ENCODE measurements at regions not wholly inside any gene's neighbourhood (a gene's known extent, or its start where the extent isn't known, plus 50 kb on each side); places are given as distances from the start of the nearest gene placed in this dataset.
A peak's percentile ranks its signal among the peaks of the same experiment; 100 is the strongest.
"Not testable (repeated sequence)": the region's sequence is repeated elsewhere in the genome, so short reads cannot be mapped to it uniquely, and the experiment has no call there.

DNA sequence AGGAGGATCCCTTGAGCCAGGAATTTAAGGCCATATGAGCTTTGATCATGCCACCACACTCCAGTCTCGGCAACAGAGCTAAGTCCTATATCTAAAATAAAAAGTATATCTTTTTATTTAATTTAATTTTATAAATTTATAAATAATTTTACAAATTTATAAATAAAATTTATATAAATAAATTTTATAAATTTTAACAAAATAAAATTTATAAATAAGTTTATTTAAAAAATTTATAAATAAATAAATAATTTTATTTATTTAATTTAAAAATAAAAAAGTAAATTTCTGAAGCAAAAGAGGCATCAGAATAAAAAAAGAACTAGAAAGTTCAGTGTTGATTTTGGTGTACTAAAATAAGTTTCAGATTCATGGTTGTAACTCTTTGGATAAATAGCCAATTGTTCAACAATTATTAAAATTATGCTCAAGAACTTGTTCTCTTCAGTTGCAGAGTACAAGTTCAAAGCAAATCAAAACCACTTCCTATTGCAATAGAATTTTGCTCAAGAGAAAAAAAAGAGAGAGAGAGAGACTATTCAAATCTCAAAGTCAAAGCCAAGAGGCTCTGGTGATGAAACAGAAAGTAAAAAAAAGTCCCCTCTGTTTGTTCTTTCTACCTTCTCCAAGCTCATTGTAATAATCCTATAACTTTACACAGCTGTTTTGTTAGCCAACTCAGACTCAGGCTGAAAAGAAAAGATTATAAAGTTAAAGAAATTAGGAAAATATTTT is 547.5 kb upstream of the ADGRB3 start:
- FAIRE-seq, result peak; percentile 96
- no peak overlapping the region for H3K9ac ChIP-seq (ENCODE audit: low read length in 3 of 3)
- DNase-seq, result no peak
- no peaks in the 10 kb centered on the region for H3K27me3 ChIP-seq (ENCODE audit: control insufficient read depth, insufficient read depth, low read length)
- TF ChIP-seq, protein P1, sequence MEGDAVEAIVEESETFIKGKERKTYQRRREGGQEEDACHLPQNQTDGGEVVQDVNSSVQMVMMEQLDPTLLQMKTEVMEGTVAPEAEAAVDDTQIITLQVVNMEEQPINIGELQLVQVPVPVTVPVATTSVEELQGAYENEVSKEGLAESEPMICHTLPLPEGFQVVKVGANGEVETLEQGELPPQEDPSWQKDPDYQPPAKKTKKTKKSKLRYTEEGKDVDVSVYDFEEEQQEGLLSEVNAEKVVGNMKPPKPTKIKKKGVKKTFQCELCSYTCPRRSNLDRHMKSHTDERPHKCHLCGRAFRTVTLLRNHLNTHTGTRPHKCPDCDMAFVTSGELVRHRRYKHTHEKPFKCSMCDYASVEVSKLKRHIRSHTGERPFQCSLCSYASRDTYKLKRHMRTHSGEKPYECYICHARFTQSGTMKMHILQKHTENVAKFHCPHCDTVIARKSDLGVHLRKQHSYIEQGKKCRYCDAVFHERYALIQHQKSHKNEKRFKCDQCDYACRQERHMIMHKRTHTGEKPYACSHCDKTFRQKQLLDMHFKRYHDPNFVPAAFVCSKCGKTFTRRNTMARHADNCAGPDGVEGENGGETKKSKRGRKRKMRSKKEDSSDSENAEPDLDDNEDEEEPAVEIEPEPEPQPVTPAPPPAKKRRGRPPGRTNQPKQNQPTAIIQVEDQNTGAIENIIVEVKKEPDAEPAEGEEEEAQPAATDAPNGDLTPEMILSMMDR (IDR thresholded peaks at IDR 0.05; ENCODE audit: borderline replicate concordance, extremely low read depth, insufficient read depth), result no peak
- intact Hi-C loops (cut with DNase I), result no loop called here
- H3K4me3 ChIP-seq (ENCODE audit: low read length in 3 of 3), result no peak overlapping the region
- H3K9me3 ChIP-seq (ENCODE audit: control insufficient read depth in 2 of 3, insufficient read depth in 1 of 3, low read length in 3 of 3), result no peaks in the 10 kb centered on the region
- no peaks in the 10 kb centered on the region for H3K36me3 ChIP-seq (ENCODE audit: control insufficient read depth in 2 of 3, insufficient read depth in 3 of 3, low read length in 3 of 3)
- H3K27ac ChIP-seq (ENCODE audit: low read depth in 2 of 2, low read length in 2 of 2), result no peak overlapping the region
- no peaks in the 10 kb centered on the region for H3K4me1 ChIP-seq (ENCODE audit: control insufficient read depth in 2 of 3, insufficient read depth in 2 of 3, low read depth in 1 of 3, low read length in 3 of 3)

DNA sequence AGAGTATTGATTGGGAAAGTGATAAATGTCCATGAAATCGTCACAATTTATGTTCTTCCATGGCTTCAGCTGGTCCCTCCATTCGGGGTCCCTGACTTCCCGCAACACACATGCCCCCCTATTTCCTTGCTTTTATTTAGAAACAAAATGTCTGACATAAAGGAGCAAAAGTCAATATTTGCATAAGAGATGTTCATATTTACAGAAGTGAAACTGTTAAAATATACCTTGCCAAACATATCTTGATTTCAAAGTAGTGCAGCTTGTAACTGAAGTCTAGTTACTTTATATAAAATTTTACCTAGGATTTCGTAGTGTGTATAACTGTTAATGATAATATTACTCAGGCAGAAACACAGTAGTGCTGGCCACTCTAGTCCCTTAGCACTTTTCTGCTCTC is 548.9 kb upstream of the ADGRB3 start:
- H3K27ac ChIP-seq (ENCODE audit: low read depth in 2 of 2, low read length in 2 of 2), result no peak overlapping the region
- DNase-seq, result no peak
- H3K4me1 ChIP-seq (ENCODE audit: control insufficient read depth in 2 of 3, insufficient read depth in 2 of 3, low read depth in 1 of 3, low read length in 3 of 3), result no peaks in the 10 kb centered on the region
- no peak overlapping the region for H3K4me3 ChIP-seq (ENCODE audit: low read length in 3 of 3)
- TF ChIP-seq, protein P1 (IDR thresholded peaks at IDR 0.05; ENCODE audit: borderline replicate concordance, extremely low read depth, insufficient read depth), result no peak
- no peaks in the 10 kb centered on the region for H3K27me3 ChIP-seq (ENCODE audit: control insufficient read depth, insufficient read depth, low read length)
- intact Hi-C loops (cut with DNase I), result no loop called here
- no peak overlapping the region for H3K9ac ChIP-seq (ENCODE audit: low read length in 3 of 3)
- no peaks in the 10 kb centered on the region for H3K36me3 ChIP-seq (ENCODE audit: control insufficient read depth in 2 of 3, insufficient read depth in 3 of 3, low read length in 3 of 3)
- no peaks in the 10 kb centered on the region for H3K9me3 ChIP-seq (ENCODE audit: control insufficient read depth in 2 of 3, insufficient read depth in 1 of 3, low read length in 3 of 3)
- FAIRE-seq, result no peak

DNA sequence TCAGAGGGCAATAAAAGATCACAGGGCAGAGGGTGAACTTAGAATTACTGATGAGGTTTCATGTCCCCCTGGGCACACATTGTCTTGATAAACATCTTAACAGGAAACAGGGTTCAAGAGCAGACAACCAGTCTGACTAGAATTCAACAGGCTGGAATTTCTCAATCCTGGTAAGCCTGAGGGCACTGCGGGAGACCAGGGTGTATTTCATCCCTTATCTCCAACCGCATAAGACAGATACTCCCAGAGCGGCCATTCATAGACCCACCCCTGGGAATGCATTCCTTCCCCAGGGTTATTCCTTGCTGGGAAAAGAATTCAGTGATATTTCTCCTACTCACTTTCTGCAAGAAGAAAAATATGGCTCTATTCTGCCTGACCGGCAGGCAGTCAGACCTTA is 549.5 kb upstream of the ADGRB3 start:
- DNase-seq; H3K27ac ChIP-seq (ENCODE audit: low read depth in 2 of 2, low read length in 2 of 2); H3K4me3 ChIP-seq (ENCODE audit: low read length in 3 of 3); H3K9me3 ChIP-seq (ENCODE audit: control insufficient read depth in 2 of 3, insufficient read depth in 1 of 3, low read length in 3 of 3); intact Hi-C loops (cut with DNase I); H3K9ac ChIP-seq (ENCODE audit: low read length in 3 of 3); FAIRE-seq; H3K4me1 ChIP-seq (ENCODE audit: control insufficient read depth in 2 of 3, insufficient read depth in 2 of 3, low read depth in 1 of 3, low read length in 3 of 3); H3K36me3 ChIP-seq (ENCODE audit: control insufficient read depth in 2 of 3, insufficient read depth in 3 of 3, low read length in 3 of 3); H3K27me3 ChIP-seq (ENCODE audit: control insufficient read depth, insufficient read depth, low read length): not testable (repeated sequence)

DNA sequence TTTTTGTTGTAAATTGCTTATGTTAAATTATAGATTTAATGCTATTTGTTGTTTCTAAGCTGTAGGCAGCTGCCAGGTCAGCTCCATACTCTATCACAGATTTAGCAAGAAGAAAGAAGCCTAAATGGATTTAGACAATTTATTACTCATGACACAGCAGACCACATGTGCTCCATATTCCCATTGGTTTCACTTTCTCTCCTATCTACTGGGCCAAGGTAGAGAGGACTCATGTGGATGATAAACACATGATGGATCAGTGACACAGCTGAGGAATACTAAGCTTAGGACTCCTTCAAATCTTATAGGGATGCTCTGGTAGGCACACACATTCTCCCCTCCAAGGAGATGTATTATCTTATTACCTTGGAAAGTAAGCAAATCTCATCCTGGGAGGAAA is 553.0 kb upstream of the ADGRB3 start:
- no peak for DNase-seq
- no peak overlapping the region for H3K27ac ChIP-seq (ENCODE audit: low read depth in 2 of 2, low read length in 2 of 2)
- H3K36me3 ChIP-seq (ENCODE audit: control insufficient read depth in 2 of 3, insufficient read depth in 3 of 3, low read length in 3 of 3), result no peaks in the 10 kb centered on the region
- TF ChIP-seq, protein P1 (IDR thresholded peaks at IDR 0.05; ENCODE audit: borderline replicate concordance, extremely low read depth, insufficient read depth), result no peak
- FAIRE-seq, result no peak
- H3K9me3 ChIP-seq (ENCODE audit: control insufficient read depth in 2 of 3, insufficient read depth in 1 of 3, low read length in 3 of 3), result no peaks in the 10 kb centered on the region
- H3K4me3 ChIP-seq (ENCODE audit: low read length in 3 of 3), result no peak overlapping the region
- intact Hi-C loops (cut with DNase I), result no loop called here
- no peaks in the 10 kb centered on the region for H3K27me3 ChIP-seq (ENCODE audit: control insufficient read depth, insufficient read depth, low read length)
- H3K9ac ChIP-seq (ENCODE audit: low read length in 3 of 3), result no peak overlapping the region
- no peaks in the 10 kb centered on the region for H3K4me1 ChIP-seq (ENCODE audit: control insufficient read depth in 2 of 3, insufficient read depth in 2 of 3, low read depth in 1 of 3, low read length in 3 of 3)
